Heart right ventricle (tissue), 16 donors: ENCODE measurements at regions not wholly inside any gene's neighbourhood (a gene's known extent, or its start where the extent isn't known, plus 50 kb on each side); places are given as distances from the start of the nearest gene placed in this dataset.

Experiments
- ATAC-seq, 8 donors: fragments of 200-7000 bp; cut with Tn5 transposase; one replicate each; pipeline ENCODE4 v1.9.1; 2020; ENCODE audit warnings: mild to moderate bottlenecking in 8 of 8, moderate library complexity in 8 of 8, moderate number of reproducible peaks in 1 of 8
- DNase-seq, 2 donors: peaks; one replicate each; pipeline ENCODE4 v3.0.0-alpha.2; 2020
- H3K27ac ChIP-seq, 10 donors: fragments of 200-600 bp; sonication (generic) in 2 of 10; one replicate each; pipeline versions ENCODE4 v1.5.0 to v1.8.0; 2020 to 2022; ENCODE audit warnings: mild to moderate bottlenecking in 3 of 10
- H3K27me3 ChIP-seq, 7 donors: fragments of 200-600 bp; one replicate each; pipeline ENCODE4 v1.8.0; 2021 to 2022; ENCODE audit warnings: mild to moderate bottlenecking in 2 of 7
- H3K36me3 ChIP-seq, 9 donors: fragments of 200-600 bp; sonication (generic) in 1 of 9; one replicate each; pipeline versions ENCODE4 v1.5.0 to v1.8.0; 2020 to 2022; ENCODE audit warnings: mild to moderate bottlenecking in 2 of 9
- H3K4me1 ChIP-seq, 9 donors: fragments of 200-600 bp; sonication (generic) in 1 of 9; one replicate each; pipeline versions ENCODE4 v1.5.0 to v1.8.0; 2020 to 2022; ENCODE audit warnings: mild to moderate bottlenecking in 4 of 9
- H3K4me3 ChIP-seq, 10 donors: fragments of 200-600 bp; sonication (generic) in 2 of 10; one replicate each; pipeline versions ENCODE4 v1.5.0 to v1.8.0; 2020 to 2022; ENCODE audit warnings: mild to moderate bottlenecking in 7 of 10, moderate library complexity in 2 of 10
- H3K9me3 ChIP-seq, 11 donors: fragments of 200-600 bp in 10 of 11; sonication (generic) in 2 of 11; one replicate each; pipeline versions ENCODE4 v1.5.0 to v1.8.0; 2013 to 2022; ENCODE audit warnings: mild to moderate bottlenecking in 2 of 11, control low read depth in 1 of 11, moderate library complexity in 1 of 11
- CTCF ChIP-seq, 9 donors: fragments of 200-600 bp; sonication (generic) in 2 of 9; IDR thresholded peaks; one replicate each; pipeline versions ENCODE4 v1.5.0 to v1.8.0; 2021 to 2022; ENCODE audit warnings: antibody characterized with exemption in 9 of 9, mild to moderate bottlenecking in 5 of 9, moderate library complexity in 1 of 9
- WGBS, 2 donors: extraction: QIAGEN DNeasy Blood & Tissue Kit; methylation state at CpG; one replicate each; pipeline ENCODE4 v1.1.7; 2013; ENCODE audit warnings: inconsistent platforms in 1 of 2; 5-methylcytosine and 5-hydroxymethylcytosine counted together
- intact Hi-C, 10 donors: fragments of 100-400 bp; cut with DNase I; formaldehyde crosslinking; loops; one replicate each; pipeline versions ENCODE4 v1.11.1 to v1.14.2; 2022
- donor health status: Arrhythmogenic right ventricular cardiomyopathy.
- donor health status: ischemic (EF 13 %, LVEDD 7.1; RV severe dilation, severe dysfunction).
- donor health status: healthy with polysubstance abuse.
- donor health status: DM: no; HTN: yes; CAD: no.
- donor health status: DM: no; HTN: no; CAD: no.
- donor health status: ischemic (EF 25% LVEDD 6.9; RV normal size, moderate dysfunction).
- donor health status: ischemic (EF 25% LVEDD 5.7; RV mildly dilated, moderate dysfunction).
- donor health status: healthy.
- donor health status: DM: yes; HTN: yes; CAD: no.
- donor health status: Ischemic cardiomyopathy.
- donor health status: ischemic (EF 35%, LVEDD 5.7; RV mildly dilated, moderate dysfunction).
- donor health status: nonischemic (EF 11% LVEDD 7.7; RV severe dilation, severe dysfunction).
- donor health status: DM: yes; HTN: yes; CAD: no.
- donor health status: PGD.
- donor health status: ischemic (EF 29% LVEDD 5.4; RV normal size, mild dysfunction).
- donor health status: nonischemic (EF 23%, LVEDD 6.1; RV moderate dilation, normal function).

GRCh38 chr3:162353414-162353813 is 856.8 kb downstream of the OTOL1 start:
- no peaks in the 10 kb centered on the region for H3K36me3 ChIP-seq
- no peak overlapping the region for H3K4me3 ChIP-seq
- no peak for ATAC-seq
- no peaks in the 10 kb centered on the region for H3K9me3 ChIP-seq
- H3K27me3 ChIP-seq, result no peaks in the 10 kb centered on the region
- H3K4me1 ChIP-seq, result no peaks in the 10 kb centered on the region
- TF ChIP-seq CTCF (IDR thresholded peaks at IDR 0.05), result no peak
- WGBS, 2 donors, result 46 to 50% methylated on average over 2 of the region's 2 CpGs
- intact Hi-C loops, result no loop called here
- H3K27ac ChIP-seq, result no peak overlapping the region
- no peak for DNase-seq

- no peak for DNase-seq
- no peak overlapping the region for H3K4me3 ChIP-seq
- intact Hi-C loops, result no loop called here
These were observed 857.7 kb downstream of the OTOL1 start for GRCh38 chr3:162354356-162354755.

GRCh38 chr3:162365066-162365719 is 868.6 kb downstream of the OTOL1 start:
- H3K9me3 ChIP-seq, result no peaks in the 10 kb centered on the region
- H3K36me3 ChIP-seq, result no peaks in the 10 kb centered on the region
- H3K4me3 ChIP-seq, result no peak overlapping the region
- intact Hi-C loops, result no loop called here
- no peak for TF ChIP-seq CTCF (IDR thresholded peaks at IDR 0.05)
- DNase-seq, result no peak
- H3K27ac ChIP-seq, result no peak overlapping the region
- 50 to 51% methylated on average over 4 of the region's 4 CpGs for WGBS, 2 donors
- H3K27me3 ChIP-seq, result no peaks in the 10 kb centered on the region
- peaks cover 0 to 18% (median 0%) of the 10 kb centered on the region in 9 donors for H3K4me1 ChIP-seq
- peak in 4 of 8 donors; percentile 37 to 87 (median 57) for ATAC-seq

More at GRCh38 chr3:162354356-162354755, 857.7 kb downstream of the OTOL1 start:
- no peak overlapping the region for H3K27ac ChIP-seq
- no peaks in the 10 kb centered on the region for H3K4me1 ChIP-seq
- ATAC-seq, result no peak
- WGBS, 2 donors, result 81 to 83% methylated on average over 1 of the region's 1 CpG
- H3K27me3 ChIP-seq, result no peaks in the 10 kb centered on the region
- no peaks in the 10 kb centered on the region for H3K9me3 ChIP-seq
- no peak for TF ChIP-seq CTCF (IDR thresholded peaks at IDR 0.05)
- no peaks in the 10 kb centered on the region for H3K36me3 ChIP-seq

GRCh38 chr3:162366166-162366766 is 869.7 kb downstream of the OTOL1 start:
- H3K9me3 ChIP-seq, result no peaks in the 10 kb centered on the region
- H3K36me3 ChIP-seq, result no peaks in the 10 kb centered on the region
- 57 to 66% methylated on average over 4 of the region's 4 CpGs for WGBS, 2 donors
- H3K4me3 ChIP-seq, result no peak overlapping the region
- no peak for TF ChIP-seq CTCF (IDR thresholded peaks at IDR 0.05)
- H3K27me3 ChIP-seq, result no peaks in the 10 kb centered on the region
- H3K27ac ChIP-seq, result peak overlapping the region in 1 of 10 donors; percentile 20
- ATAC-seq (peak in 1 of 8 donors; percentile 55), DNase-seq (no peak)
- intact Hi-C loops, result no loop called here
- peaks cover 0 to 18% (median 0%) of the 10 kb centered on the region in 9 donors for H3K4me1 ChIP-seq
